GM12878 (cell line): ENCODE measurements at regions not wholly inside any gene's neighbourhood (a gene's known extent, or its start where the extent isn't known, plus 50 kb on each side); places are given as distances from the start of the nearest gene placed in this dataset.

Source experiments
- CEBPB ChIP-seq, 2 experiments: fragments of 150-350 bp in 1 of 2; IDR thresholded peaks; 2 replicates each; pipeline ENCODE4 v1.6.1; 2012 to 2014; ENCODE audit warnings: low read depth in 2 of 2, low read length in 2 of 2, borderline replicate concordance in 1 of 2, inconsistent platforms in 1 of 2
- CHD1 ChIP-seq: IDR thresholded peaks from 2 replicates; pipeline ENCODE4 v1.6.1; 2012; ENCODE audit warnings: low read depth, low read length, improper control_type of control experiment
- ESRRA ChIP-seq: IDR thresholded peaks from 2 replicates; pipeline ENCODE4 v1.6.1; 2012; ENCODE audit warnings: mild to moderate bottlenecking, low read length, improper control_type of control experiment
- EZH2 ChIP-seq: IDR thresholded peaks from 2 replicates; pipeline ENCODE4 v1.6.1; 2012; ENCODE audit warnings: low read depth, mild to moderate bottlenecking, control low read depth, inconsistent platforms, low read length, borderline replicate concordance; ENCODE audit not compliant: control insufficient read depth
- HDAC2 ChIP-seq: fragments of 200-600 bp; sonication (generic); IDR thresholded peaks from 2 replicates; pipeline ENCODE4 v1.6.1; 2017
- MYC ChIP-seq: IDR thresholded peaks from 2 replicates; pipeline ENCODE4 v1.6.1; 2011; ENCODE audit warnings: mild to moderate bottlenecking, low read length, moderate library complexity, inconsistent platforms; ENCODE audit not compliant: insufficient read depth, insufficient replicate concordance, insufficient read length, severe bottlenecking
- NR2C2 ChIP-seq: IDR thresholded peaks from 2 replicates; pipeline ENCODE4 v1.6.1; 2011; ENCODE audit warnings: borderline replicate concordance, low read depth; ENCODE audit not compliant: control insufficient read depth, insufficient read length
- RFX5 ChIP-seq: IDR thresholded peaks from 2 replicates; pipeline ENCODE4 v1.6.1; 2011; ENCODE audit warnings: low read depth, low read length, improper control_type of control experiment
- SIX5 ChIP-seq: IDR thresholded peaks from 2 replicates; pipeline ENCODE4 v1.6.1; 2011; ENCODE audit warnings: mild to moderate bottlenecking, low read depth, low read length, moderate library complexity; ENCODE audit not compliant: severe bottlenecking
- TF ChIP-seq, protein P1 (sequence below), 3 experiments: IDR thresholded peaks in 2 of 3; conservative IDR thresholded peaks in 1 of 3; 2 replicates each; pipeline ENCODE4 v1.5.1; 2011; ENCODE audit warnings: low read depth in 3 of 3, low read length in 3 of 3, mild to moderate bottlenecking in 3 of 3, control low read depth in 2 of 3, moderate library complexity in 2 of 3, inconsistent platforms in 1 of 3, mixed read lengths in 1 of 3; ENCODE audit not compliant: control insufficient read depth in 2 of 3, insufficient read depth in 1 of 3; ENCODE audit errors: extremely low read depth in 1 of 3

DNA sequence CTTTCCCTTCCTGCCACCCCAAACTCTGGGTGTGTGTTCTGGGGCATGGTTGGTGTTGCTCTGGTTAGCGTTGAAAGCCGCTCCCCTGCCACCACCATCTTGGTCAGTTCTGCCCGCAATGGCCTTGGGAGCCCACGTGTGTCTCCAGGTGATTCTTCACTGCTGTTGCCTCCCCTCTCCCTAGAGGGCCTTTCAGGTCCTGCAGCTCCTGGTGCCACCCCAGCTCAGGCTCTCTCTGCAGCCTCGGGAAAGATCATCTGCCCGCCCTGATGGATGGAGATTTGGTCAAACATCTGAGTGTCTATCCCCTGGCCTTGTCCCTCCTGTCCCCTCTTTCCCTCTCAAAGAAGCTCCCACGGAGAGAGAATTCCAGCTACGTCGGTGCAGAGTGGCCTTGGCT, 241.3 kb downstream of the RBFOX3 start:
- no peak for TF ChIP-seq HDAC2
- no peak for TF ChIP-seq ESRRA
- TF ChIP-seq SIX5 = no peak
- TF ChIP-seq, protein P1, sequence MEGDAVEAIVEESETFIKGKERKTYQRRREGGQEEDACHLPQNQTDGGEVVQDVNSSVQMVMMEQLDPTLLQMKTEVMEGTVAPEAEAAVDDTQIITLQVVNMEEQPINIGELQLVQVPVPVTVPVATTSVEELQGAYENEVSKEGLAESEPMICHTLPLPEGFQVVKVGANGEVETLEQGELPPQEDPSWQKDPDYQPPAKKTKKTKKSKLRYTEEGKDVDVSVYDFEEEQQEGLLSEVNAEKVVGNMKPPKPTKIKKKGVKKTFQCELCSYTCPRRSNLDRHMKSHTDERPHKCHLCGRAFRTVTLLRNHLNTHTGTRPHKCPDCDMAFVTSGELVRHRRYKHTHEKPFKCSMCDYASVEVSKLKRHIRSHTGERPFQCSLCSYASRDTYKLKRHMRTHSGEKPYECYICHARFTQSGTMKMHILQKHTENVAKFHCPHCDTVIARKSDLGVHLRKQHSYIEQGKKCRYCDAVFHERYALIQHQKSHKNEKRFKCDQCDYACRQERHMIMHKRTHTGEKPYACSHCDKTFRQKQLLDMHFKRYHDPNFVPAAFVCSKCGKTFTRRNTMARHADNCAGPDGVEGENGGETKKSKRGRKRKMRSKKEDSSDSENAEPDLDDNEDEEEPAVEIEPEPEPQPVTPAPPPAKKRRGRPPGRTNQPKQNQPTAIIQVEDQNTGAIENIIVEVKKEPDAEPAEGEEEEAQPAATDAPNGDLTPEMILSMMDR (IDR thresholded peaks at IDR 0.05 in 2 of 3, conservative IDR thresholded peaks at IDR 0.05 in 1 of 3; ENCODE audit: control insufficient read depth in 2 of 3, extremely low read depth in 1 of 3, insufficient read depth in 1 of 3, low read depth in 3 of 3, low read length in 3 of 3) = no peak
- no peak for TF ChIP-seq CHD1
- no peak for TF ChIP-seq RFX5
- no peak for TF ChIP-seq EZH2
- TF ChIP-seq CEBPB (IDR thresholded peaks at IDR 0.05; ENCODE audit: borderline replicate concordance in 1 of 2, low read depth in 2 of 2, low read length in 2 of 2) = no peak
- TF ChIP-seq MYC = no peak
- no peak for TF ChIP-seq NR2C2
